Sigmoid colon (tissue), 6 donors: ENCODE measurements at regions not wholly inside any gene's neighbourhood (a gene's known extent, or its start where the extent isn't known, plus 50 kb on each side); places are given as distances from the start of the nearest gene placed in this dataset.

Experiments
- DNase-seq: peaks from one replicate; pipeline ENCODE4 v3.0.0-alpha.2; 2019
- H3K27ac ChIP-seq, 4 donors: fragments of 200-600 bp; sonication (generic); one replicate each; pipeline ENCODE4 v1.5.1; 2016 to 2019; ENCODE audit warnings: mild to moderate bottlenecking in 1 of 4
- H3K27me3 ChIP-seq, 3 donors: fragments of 200-600 bp; sonication (generic); one replicate each; pipeline ENCODE4 v1.5.1; 2019; ENCODE audit warnings: mild to moderate bottlenecking in 1 of 3
- H3K36me3 ChIP-seq, 4 donors: fragments of 200-600 bp; sonication (generic); one replicate each; pipeline ENCODE4 v1.5.1; 2016 to 2019
- H3K4me1 ChIP-seq, 4 donors: fragments of 200-600 bp; sonication (generic); one replicate each; pipeline ENCODE4 v1.5.1; 2017 to 2019
- H3K4me3 ChIP-seq, 4 donors: fragments of 200-600 bp; sonication (generic); one replicate each; pipeline ENCODE4 v1.5.1; 2017 to 2019; ENCODE audit warnings: mild to moderate bottlenecking in 2 of 4, moderate library complexity in 1 of 4
- H3K9me3 ChIP-seq, 4 donors: fragments of 200-600 bp in 3 of 4; sonication (generic) in 3 of 4; one replicate each; pipeline versions ENCODE4 v1.5.1 to v1.6.1; 2013 to 2019
- CTCF ChIP-seq, 4 experiments: fragments of 450-650 bp in 3 of 4; fragments of 200-600 bp in 1 of 4; IDR thresholded peaks; one replicate each; pipeline ENCODE4 v1.5.1; 2016 to 2019; ENCODE audit warnings: antibody characterized with exemption in 4 of 4, mild to moderate bottlenecking in 3 of 4, moderate library complexity in 2 of 4
- EP300 ChIP-seq, 4 donors: sonication (generic); formaldehyde crosslinking; IDR thresholded peaks; one replicate each; pipeline ENCODE4 v1.6.1; 2017; ENCODE audit warnings: antibody characterized with exemption in 4 of 4
- POLR2A ChIP-seq, 2 donors: fragments of 450-650 bp; IDR thresholded peaks; one replicate each; pipeline ENCODE4 v1.6.1; 2016; ENCODE audit warnings: antibody characterized with exemption in 2 of 2, mild to moderate bottlenecking in 2 of 2, moderate library complexity in 2 of 2
- POLR2AphosphoS5 ChIP-seq, 4 donors: sonication (generic); formaldehyde crosslinking; IDR thresholded peaks; one replicate each; pipeline ENCODE4 v1.6.1; 2017; ENCODE audit warnings: antibody characterized with exemption in 4 of 4
- WGBS, 2 donors: extraction: QIAGEN DNeasy Blood & Tissue Kit; methylation state at CpG; one replicate each; pipeline ENCODE4 v1.1.7; 2013; 5-methylcytosine and 5-hydroxymethylcytosine counted together
- intact Hi-C: fragments of 100-400 bp; cut with DNase I; formaldehyde crosslinking; loops from one replicate; pipeline ENCODE4 v1.15.1; 2023
- donor health status: healthy with polysubstance abuse.
- donor health status: healthy.

- H3K4me3 ChIP-seq = no peak overlapping the region
- H3K36me3 ChIP-seq = no peaks in the 10 kb centered on the region
- intact Hi-C loops = no loop called here
- no peak for TF ChIP-seq CTCF (IDR thresholded peaks at IDR 0.05)
- no peak for TF ChIP-seq POLR2A (IDR thresholded peaks at IDR 0.05)
- TF ChIP-seq EP300 (IDR thresholded peaks at IDR 0.05) = no peak
- TF ChIP-seq POLR2AphosphoS5 (IDR thresholded peaks at IDR 0.05) = no peak
- H3K27me3 ChIP-seq = no peaks in the 10 kb centered on the region
- H3K27ac ChIP-seq = no peak overlapping the region
- WGBS, 2 donors = 92 to 95% methylated on average over 6 of the region's 6 CpGs
- no peak for DNase-seq
- H3K4me1 ChIP-seq = peaks cover 0 to 12% (median 8%) of the 10 kb centered on the region in 4 donors
- no peaks in the 10 kb centered on the region for H3K9me3 ChIP-seq
These were observed 58.3 kb upstream of the ERCC6L2 start for GRCh38 chr9:95817205-95817604.

- Histone ChIP-seq H3K9me3 (no peaks in the 10 kb centered on the region), H3K27me3 (no peaks in the 10 kb centered on the region), H3K4me3 (no peak overlapping the region), H3K27ac (no peak overlapping the region), H3K36me3 (no peaks in the 10 kb centered on the region), H3K4me1 (peaks cover 0 to 9% (median 6%) of the 10 kb centered on the region in 4 donors)
- intact Hi-C loops = no loop called here
- TF ChIP-seq POLR2A (IDR thresholded peaks at IDR 0.05) = no peak
- no peak for DNase-seq
- 92 to 93% methylated on average over 5 of the region's 5 CpGs for WGBS, 2 donors
These were observed 58.8 kb upstream of the ERCC6L2 start for GRCh38 chr9:95816716-95817115.

GRCh38 chr9:95815961-95816360, 59.5 kb upstream of the ERCC6L2 start:
- no peaks in the 10 kb centered on the region for H3K36me3 ChIP-seq
- WGBS, 2 donors = 90 to 95% methylated on average over 17 of the region's 17 CpGs
- no peak overlapping the region for H3K4me3 ChIP-seq
- peaks cover 0 to 16% (median 9%) of the 10 kb centered on the region in 4 donors for H3K4me1 ChIP-seq
- TF ChIP-seq POLR2A (IDR thresholded peaks at IDR 0.05) (no peak), EP300 (IDR thresholded peaks at IDR 0.05) (no peak), POLR2AphosphoS5 (IDR thresholded peaks at IDR 0.05) (no peak), CTCF (IDR thresholded peaks at IDR 0.05) (no peak)
- intact Hi-C loops = no loop called here
- no peak overlapping the region for H3K27ac ChIP-seq
- H3K9me3 ChIP-seq = no peaks in the 10 kb centered on the region
- no peaks in the 10 kb centered on the region for H3K27me3 ChIP-seq
- no peak for DNase-seq

GRCh38 chr9:95815133-95815532, 60.4 kb upstream of the ERCC6L2 start:
- Histone ChIP-seq H3K9me3 (no peaks in the 10 kb centered on the region), H3K4me1 (peaks cover 0 to 24% (median 11%) of the 10 kb centered on the region in 4 donors), H3K27me3 (no peaks in the 10 kb centered on the region), H3K36me3 (no peaks in the 10 kb centered on the region), H3K27ac (no peak overlapping the region), H3K4me3 (no peak overlapping the region)
- TF ChIP-seq POLR2A (IDR thresholded peaks at IDR 0.05) (no peak), EP300 (IDR thresholded peaks at IDR 0.05) (no peak), CTCF (IDR thresholded peaks at IDR 0.05) (no peak), POLR2AphosphoS5 (IDR thresholded peaks at IDR 0.05) (no peak)
- intact Hi-C loops = no loop called here
- 88 to 92% methylated on average over 17 of the region's 17 CpGs for WGBS, 2 donors
- no peak for DNase-seq

GRCh38 chr9:95813923-95814322, 61.6 kb upstream of the ERCC6L2 start:
- TF ChIP-seq CTCF (IDR thresholded peaks at IDR 0.05) = no peak
- TF ChIP-seq EP300 (IDR thresholded peaks at IDR 0.05) = no peak
- TF ChIP-seq POLR2A (IDR thresholded peaks at IDR 0.05) = no peak
- no peak for TF ChIP-seq POLR2AphosphoS5 (IDR thresholded peaks at IDR 0.05)
- H3K4me1 ChIP-seq = peaks cover 0 to 28% (median 13%) of the 10 kb centered on the region in 4 donors
- no peaks in the 10 kb centered on the region for H3K27me3 ChIP-seq
- no peak for DNase-seq
- H3K4me3 ChIP-seq = no peak overlapping the region
- H3K9me3 ChIP-seq = no peaks in the 10 kb centered on the region
- no peaks in the 10 kb centered on the region for H3K36me3 ChIP-seq
- intact Hi-C loops = no loop called here
- no peak overlapping the region for H3K27ac ChIP-seq
